SH-SY5Y (cell line): ENCODE measurements at regions not wholly inside any gene's neighbourhood (a gene's known extent, or its start where the extent isn't known, plus 50 kb on each side); places are given as distances from the start of the nearest gene placed in this dataset.

Source experiments
- GATA2 ChIP-seq: IDR thresholded peaks from 2 replicates; pipeline ENCODE4 v1.6.1; 2011; ENCODE audit warnings: mild to moderate bottlenecking, low read depth, low read length
- GATA3 ChIP-seq: IDR thresholded peaks from 2 replicates; pipeline ENCODE4 v1.6.1; 2011; ENCODE audit warnings: low read depth, mild to moderate bottlenecking, low read length, moderate library complexity

DNA sequence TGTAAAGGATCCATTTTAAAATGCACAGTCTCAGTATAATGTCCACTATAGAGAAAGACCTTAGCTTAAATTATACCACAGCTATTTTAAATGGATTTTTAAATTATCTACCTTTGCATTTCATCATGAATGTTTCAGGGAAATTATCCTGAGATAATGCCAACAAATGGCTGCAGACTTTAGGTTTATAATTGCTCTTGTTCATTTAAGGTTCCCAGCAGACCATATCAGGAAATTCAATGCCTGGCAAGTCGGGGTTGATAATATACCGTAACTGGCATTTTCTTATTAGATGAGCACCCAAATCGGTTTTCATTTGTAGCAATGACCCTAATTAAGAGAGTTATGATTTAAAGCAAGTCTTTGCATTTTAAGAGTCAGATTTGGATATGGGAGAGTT lies 227.1 kb upstream of the ARRDC4 start:
- TF ChIP-seq GATA2 (no peak), GATA3 (no peak)
